A172 (cell line): ENCODE measurements at regions not wholly inside any gene's neighbourhood (a gene's known extent, or its start where the extent isn't known, plus 50 kb on each side); places are given as distances from the start of the nearest gene placed in this dataset.
"Not testable (repeated sequence)": the region's sequence is repeated elsewhere in the genome, so short reads cannot be mapped to it uniquely, and the experiment has no call there.

Experiments used
- DNase-seq: peaks from one replicate; pipeline ENCODE4 v3.0.0-alpha.2; 2015; ENCODE audit warnings: low spot score

- DNase-seq: no peak
Observed at GRCh38 chr10:121303287-121303890, 294.9 kb downstream of the FGFR2 start.

GRCh38 chr10:121305066-121305465, 293.2 kb downstream of the FGFR2 start:
- no peak for DNase-seq

- DNase-seq: no peak
Observed at GRCh38 chr10:121306159-121306673, 292.0 kb downstream of the FGFR2 start.

- no peak for DNase-seq
Observed at GRCh38 chr10:121307411-121307980, 290.7 kb downstream of the FGFR2 start.

GRCh38 chr10:121308020-121308419, 290.2 kb downstream of the FGFR2 start:
- no peak for DNase-seq

DNA sequence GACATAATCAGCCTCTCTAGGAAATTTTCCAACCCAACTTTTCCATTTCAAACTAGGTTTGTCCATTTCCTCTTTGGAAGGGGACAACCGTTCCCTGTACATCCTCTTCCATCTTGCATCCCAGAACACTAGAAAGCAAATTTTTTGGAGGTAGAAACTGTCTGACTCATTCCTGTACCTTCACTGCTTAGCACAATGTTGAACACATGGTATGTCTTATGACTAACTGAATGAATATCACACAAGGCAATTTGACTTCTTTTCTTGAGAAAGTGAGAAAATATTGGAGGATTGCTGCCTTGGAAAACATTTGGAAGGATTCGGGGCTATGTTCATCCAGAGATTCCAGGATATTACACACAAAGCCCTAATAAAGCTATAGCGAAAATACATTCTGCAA, 289.1 kb downstream of the FGFR2 start:
- DNase-seq: no peak

GRCh38 chr10:121310151-121310711, 288.0 kb downstream of the FGFR2 start:
- no peak for DNase-seq

GRCh38 chr10:121311812-121312443, 286.3 kb downstream of the FGFR2 start:
- no peak for DNase-seq

GRCh38 chr10:121312587-121312986, 285.7 kb downstream of the FGFR2 start:
- no peak for DNase-seq

DNA sequence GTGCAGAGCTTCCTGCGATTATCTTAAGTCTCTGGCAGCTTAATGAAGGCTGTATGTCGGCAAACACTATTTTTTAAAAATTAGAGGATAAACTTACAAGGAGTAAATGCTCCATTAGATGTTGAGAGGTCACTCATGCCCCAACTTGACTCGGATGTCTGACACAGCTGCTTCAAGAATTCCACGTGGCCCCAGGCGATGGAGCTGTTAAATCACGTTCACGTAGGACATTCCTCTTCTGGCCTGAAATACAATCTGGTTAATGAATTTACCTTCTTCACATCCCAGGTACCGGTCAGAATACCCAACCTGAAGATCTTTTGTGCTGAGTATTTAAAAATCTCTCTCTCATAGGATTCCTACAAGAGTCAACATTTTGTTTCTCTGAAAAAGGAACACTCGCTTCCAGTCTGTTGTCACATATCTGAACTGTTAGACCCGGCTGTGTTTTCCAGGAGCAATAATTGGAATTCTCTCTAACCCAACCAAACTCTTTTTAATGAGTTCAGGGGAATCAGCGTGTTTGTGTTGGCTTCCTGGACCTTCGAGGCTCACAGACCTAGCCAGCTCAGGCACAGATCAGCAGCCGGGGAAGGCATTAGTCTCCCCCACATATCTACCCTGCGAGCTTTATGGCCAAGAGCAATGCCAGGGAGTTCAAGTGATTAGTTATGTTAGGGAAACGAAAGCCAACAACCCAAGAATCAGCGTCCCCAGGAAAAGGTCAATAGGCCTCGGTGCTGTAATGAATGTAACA, 284.9 kb downstream of the FGFR2 start:
- DNase-seq: no peak

DNA sequence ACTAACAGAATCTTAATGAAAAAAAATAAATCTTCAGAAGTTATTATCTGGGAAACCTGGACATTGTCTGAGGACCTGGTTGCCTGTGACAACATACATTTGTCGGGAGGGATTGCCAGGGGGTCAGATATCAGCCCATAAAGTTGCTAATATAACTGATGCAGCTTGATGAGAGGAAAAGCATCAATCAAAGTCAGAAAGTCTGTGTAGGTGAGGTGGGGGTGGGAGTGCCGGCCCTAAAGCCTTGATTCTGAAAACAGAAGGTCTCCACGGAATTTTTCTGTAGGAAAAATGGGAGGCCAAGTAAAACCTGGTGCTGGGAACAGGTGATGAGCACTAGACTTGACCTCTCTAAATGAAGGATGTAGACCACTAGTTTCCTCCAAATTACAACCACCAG, 281.8 kb downstream of the FGFR2 start:
- no peak for DNase-seq

GRCh38 chr10:121317374-121317773, 280.9 kb downstream of the FGFR2 start:
- DNase-seq: no peak

GRCh38 chr10:121322046-121322445, 276.2 kb downstream of the FGFR2 start:
- DNase-seq: no peak

DNA sequence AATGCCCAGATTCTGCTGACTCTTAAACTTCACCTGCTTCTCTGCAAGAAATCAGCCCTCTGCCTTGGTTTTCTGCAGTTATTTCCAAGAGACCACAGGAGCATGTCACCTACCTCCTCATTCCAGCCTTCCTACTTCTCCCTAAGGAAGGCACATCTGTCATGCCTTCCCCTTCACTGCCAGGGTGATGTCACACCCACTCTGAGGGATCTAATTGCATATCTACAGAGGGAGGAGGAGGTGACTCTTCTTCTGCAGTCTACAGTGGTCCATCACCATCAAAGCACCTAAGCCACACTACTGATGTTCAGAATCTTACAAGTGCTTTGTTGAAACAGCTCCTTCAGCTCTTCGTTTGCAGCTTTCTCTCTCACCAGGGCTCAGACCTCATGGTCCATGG, 275.5 kb downstream of the FGFR2 start:
- DNase-seq: no peak

DNA sequence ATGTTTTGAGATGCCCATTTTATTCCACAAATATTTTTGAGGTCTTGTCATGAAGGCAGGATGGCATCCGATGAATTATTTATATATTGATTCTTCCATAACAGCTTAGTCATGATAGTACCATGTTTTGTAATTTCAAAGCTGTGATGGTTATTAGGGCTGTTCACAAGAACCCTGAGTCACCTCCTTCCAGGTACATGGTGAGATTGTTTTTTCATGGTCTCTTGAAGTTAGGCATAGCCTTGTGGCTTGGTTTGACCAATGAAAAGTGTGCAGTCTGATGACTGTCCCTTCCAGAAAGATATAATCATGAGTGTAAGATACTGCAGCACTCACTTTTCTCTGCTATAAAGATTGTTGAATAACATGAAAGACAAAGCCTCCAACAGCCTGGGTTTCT, 274.8 kb downstream of the FGFR2 start:
- no peak for DNase-seq

DNA sequence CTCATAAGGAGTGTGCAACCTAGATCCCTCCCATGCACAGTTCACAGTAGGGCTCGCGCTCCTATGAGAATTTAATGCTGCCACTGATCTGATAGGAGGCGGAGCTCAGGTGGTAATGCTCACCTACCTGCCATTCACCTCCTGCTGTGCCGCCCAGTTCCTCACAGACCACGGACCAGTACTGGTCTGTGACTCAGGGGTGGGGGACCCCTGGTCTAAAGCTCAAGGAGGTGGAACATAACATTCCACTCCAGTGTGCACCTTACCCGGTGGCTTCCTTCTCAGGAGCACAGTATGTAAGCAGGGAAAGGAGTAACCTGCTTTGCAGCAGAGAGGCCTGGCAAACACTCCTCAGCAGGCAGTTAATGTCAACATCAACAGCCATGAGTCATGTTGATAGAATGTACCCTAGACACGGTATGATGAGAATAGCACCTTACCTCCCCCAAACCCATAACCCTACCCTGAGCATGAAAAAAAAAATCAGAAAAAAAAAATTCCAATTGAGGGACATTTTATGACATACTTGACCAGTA, 273.5 kb downstream of the FGFR2 start:
- no peak for DNase-seq

DNA sequence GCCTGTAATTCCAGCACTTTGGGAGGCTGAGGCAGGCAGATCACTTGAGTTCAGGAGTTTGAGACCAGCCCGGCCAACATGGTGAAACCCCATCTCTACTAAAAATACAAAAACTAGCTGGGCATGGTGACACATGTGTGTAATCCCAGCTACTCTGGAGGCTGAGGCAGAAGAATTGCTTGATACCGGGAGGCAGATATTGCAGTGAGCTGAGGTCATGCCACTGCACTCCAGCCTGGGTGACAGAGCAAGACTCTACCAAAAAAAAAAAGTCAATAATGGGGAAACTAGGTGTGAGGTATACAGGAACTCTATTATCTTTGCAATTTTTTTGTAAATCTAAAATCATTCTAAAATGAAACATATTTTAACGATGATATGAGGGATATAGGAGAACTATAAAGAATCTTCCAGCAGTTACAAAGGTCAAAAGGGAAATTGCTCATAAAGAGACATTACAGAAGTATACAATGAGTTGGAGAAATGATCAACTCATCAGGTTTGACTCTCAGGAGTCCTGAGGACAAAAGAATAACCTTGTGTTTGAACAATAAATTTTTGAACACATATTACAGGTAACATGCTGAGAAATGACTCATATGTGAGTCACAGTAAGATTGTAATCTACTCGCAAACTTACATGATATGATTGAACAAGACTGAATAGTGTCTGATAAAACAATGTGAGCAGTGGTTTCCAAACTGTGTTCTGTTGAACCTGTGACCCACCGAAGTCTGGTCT, 272.6 kb downstream of the FGFR2 start:
- no peak for DNase-seq

- DNase-seq: no peak
Observed at GRCh38 chr10:121326905-121327304, 271.3 kb downstream of the FGFR2 start.

GRCh38 chr10:121327727-121328126, 270.5 kb downstream of the FGFR2 start:
- DNase-seq: no peak

GRCh38 chr10:121329631-121330030, 268.6 kb downstream of the FGFR2 start:
- not testable (repeated sequence) for DNase-seq

GRCh38 chr10:121330563-121330962, 267.7 kb downstream of the FGFR2 start:
- DNase-seq: no peak
